C4-2B (cell line): ENCODE measurements at regions not wholly inside any gene's neighbourhood (a gene's known extent, or its start where the extent isn't known, plus 50 kb on each side); places are given as distances from the start of the nearest gene placed in this dataset.

Experiments
- CTCF ChIP-seq: fragments of 450-650 bp; conservative IDR thresholded peaks from 2 replicates; pipeline ENCODE4 v1.5.1; 2017; ENCODE audit warnings: mild to moderate bottlenecking
- ZFX ChIP-seq: fragments of 450-650 bp; IDR thresholded peaks from 2 replicates; pipeline ENCODE4 v1.6.1; 2017

- TF ChIP-seq CTCF (no peak), ZFX (no peak)
Measured at GRCh38 chr14:51525739-51526138, 126.0 kb upstream of the FRMD6 start.
